Pancreas (tissue), 10 donors: ENCODE measurements at regions not wholly inside any gene's neighbourhood (a gene's known extent, or its start where the extent isn't known, plus 50 kb on each side); places are given as distances from the start of the nearest gene placed in this dataset.

Experiments used
- ATAC-seq, 4 donors: fragments of 200-7000 bp; cut with Tn5 transposase; one replicate each; pipeline versions ENCODE4 v1.8.0 to v1.9.1; 2020; ENCODE audit warnings: mild to moderate bottlenecking in 4 of 4, moderate library complexity in 4 of 4
- DNase-seq, 6 donors: peaks; one replicate each; pipeline ENCODE4 v3.0.0-alpha.2; 2020
- FAIRE-seq: peaks from 2 replicates; lab custom pipeline; 2012; peaks lifted over from hg19 to GRCh38; lab: Jason Lieb, UNC
- H3K27ac ChIP-seq, 4 donors: fragments of 200-600 bp; sonication (generic); 1 replicate in 3 of 4; 2 replicates in 1 of 4; pipeline versions ENCODE4 v1.5.0 to v1.8.0; 2020
- H3K27me3 ChIP-seq, 4 donors: fragments of 200-600 bp; one replicate each; pipeline ENCODE4 v1.8.0; 2021
- H3K36me3 ChIP-seq, 3 donors: fragments of 200-600 bp; sonication (generic) in 1 of 3; one replicate each; pipeline versions ENCODE4 v1.5.0 to v1.8.0; 2020 to 2021
- H3K4me1 ChIP-seq, 3 donors: fragments of 200-600 bp; one replicate each; pipeline ENCODE4 v1.8.0; 2021
- H3K4me3 ChIP-seq, 4 donors: fragments of 200-600 bp; sonication (generic) in 2 of 4; one replicate each; pipeline versions ENCODE4 v1.5.0 to v1.8.0; 2020 to 2021
- H3K9me3 ChIP-seq, 4 donors: fragments of 200-600 bp; one replicate each; pipeline ENCODE4 v1.8.0; 2021
- CTCF ChIP-seq, 4 donors: fragments of 200-600 bp; sonication (generic) in 3 of 4; IDR thresholded peaks; one replicate each; pipeline versions ENCODE4 v1.5.0 to v1.8.0; 2021; ENCODE audit warnings: antibody characterized with exemption in 4 of 4
- WGBS, 2 donors: extraction: QIAGEN DNeasy Blood & Tissue Kit; methylation state at CpG; one replicate each; pipeline ENCODE4 v1.1.7; 2013; 5-methylcytosine and 5-hydroxymethylcytosine counted together
- intact Hi-C, 3 donors: fragments of 100-400 bp; cut with DNase I; formaldehyde crosslinking; loops; one replicate each; pipeline versions ENCODE4 v1.11.1 to v1.14.2; 2022
- donor health status: healthy with polysubstance abuse.
- donor health status: DM: no; HTN: no; CAD: no; lungs with moderate emphysema.
- donor health status: DM: no; HTN: no; CAD: no.
- donor health status: control.
- donor health status: control.
- donor health status: Bipolar disorder and iron deficiency.
- donor health status: DM: yes; HTN: yes; CAD: no.
- donor health status: DM: no; HTN: no; CAD: no.
- donor health status: DM: no; HTN: no; CAD: no.
- donor health status: DM: yes; HTN: yes; CAD: no.

- TF ChIP-seq CTCF (IDR thresholded peaks at IDR 0.05) = no peak
- intact Hi-C loops = no loop called here
- ATAC-seq (no peak), DNase-seq (no peak), FAIRE-seq (no peak)
- Histone ChIP-seq H3K4me1 (no peaks in the 10 kb centered on the region), H3K9me3 (no peaks in the 10 kb centered on the region), H3K4me3 (no peak overlapping the region), H3K27me3 (no peaks in the 10 kb centered on the region), H3K27ac (no peak overlapping the region), H3K36me3 (no peaks in the 10 kb centered on the region)
- WGBS, 2 donors = 71 to 88% methylated on average over 11 of the region's 11 CpGs
Measured at GRCh38 chr6:170072246-170072645, 218.6 kb downstream of the DLL1 start.

GRCh38 chr6:170069611-170070010, 221.3 kb downstream of the DLL1 start:
- WGBS, 2 donors = 71 to 78% methylated on average over 3 of the region's 3 CpGs
- ATAC-seq (no peak), DNase-seq (no peak), FAIRE-seq (no peak)
- no peak overlapping the region for H3K4me3 ChIP-seq
- TF ChIP-seq CTCF (IDR thresholded peaks at IDR 0.05) = no peak
- no peaks in the 10 kb centered on the region for H3K36me3 ChIP-seq
- intact Hi-C loops = no loop called here
- H3K9me3 ChIP-seq = no peaks in the 10 kb centered on the region
- no peaks in the 10 kb centered on the region for H3K4me1 ChIP-seq
- no peaks in the 10 kb centered on the region for H3K27me3 ChIP-seq
- no peak overlapping the region for H3K27ac ChIP-seq

GRCh38 chr6:170068496-170068895, 222.4 kb downstream of the DLL1 start:
- no peak for FAIRE-seq
- DNase-seq = peak in 1 of 6 donors; percentile 0
- ATAC-seq = no peak
- H3K27me3 ChIP-seq = no peaks in the 10 kb centered on the region
- no peak overlapping the region for H3K4me3 ChIP-seq
- H3K36me3 ChIP-seq = no peaks in the 10 kb centered on the region
- TF ChIP-seq CTCF (IDR thresholded peaks at IDR 0.05) = no peak
- WGBS, 2 donors = 81 to 94% methylated on average over 7 of the region's 7 CpGs
- no peak overlapping the region for H3K27ac ChIP-seq
- H3K9me3 ChIP-seq = no peaks in the 10 kb centered on the region
- no peaks in the 10 kb centered on the region for H3K4me1 ChIP-seq
- intact Hi-C loops = no loop called here

- ATAC-seq (no peak), FAIRE-seq (no peak), DNase-seq (peak in 2 of 6 donors; percentile 1 to 53)
- H3K4me3 ChIP-seq = no peak overlapping the region
- H3K9me3 ChIP-seq = no peaks in the 10 kb centered on the region
- no peaks in the 10 kb centered on the region for H3K27me3 ChIP-seq
- H3K36me3 ChIP-seq = no peaks in the 10 kb centered on the region
- no peaks in the 10 kb centered on the region for H3K4me1 ChIP-seq
- 69 to 77% methylated on average over 12 of the region's 12 CpGs for WGBS, 2 donors
- intact Hi-C loops = no loop called here
- no peak overlapping the region for H3K27ac ChIP-seq
- no peak for TF ChIP-seq CTCF (IDR thresholded peaks at IDR 0.05)
Measured at GRCh38 chr6:170067923-170068360, 222.9 kb downstream of the DLL1 start.

GRCh38 chr6:170067181-170067641, 223.7 kb downstream of the DLL1 start:
- no peak overlapping the region for H3K27ac ChIP-seq
- H3K27me3 ChIP-seq = no peaks in the 10 kb centered on the region
- TF ChIP-seq CTCF (IDR thresholded peaks at IDR 0.05) = no peak
- 44 to 48% methylated on average over 18 of the region's 18 CpGs for WGBS, 2 donors
- no peaks in the 10 kb centered on the region for H3K9me3 ChIP-seq
- no peaks in the 10 kb centered on the region for H3K36me3 ChIP-seq
- DNase-seq (peak in 1 of 6 donors; percentile 0), ATAC-seq (no peak), FAIRE-seq (no peak)
- intact Hi-C loops = no loop called here
- no peak overlapping the region for H3K4me3 ChIP-seq
- no peaks in the 10 kb centered on the region for H3K4me1 ChIP-seq
